ENCODE measurements at regions not wholly inside any gene's neighbourhood (a gene's known extent, or its start where the extent isn't known, plus 50 kb on each side); places are given as distances from the start of the nearest gene placed in this dataset.

GRCh38 chrX:42857766-42858165, 79.8 kb upstream of the PPP1R2C start:
- TF ChIP-seq CTCF (IDR thresholded peaks at IDR 0.05; ENCODE audit: insufficient read depth, missing control alignments): no peak
- DNase-seq (ENCODE audit: insufficient read length, low spot score) (no peak), FAIRE-seq (peak; percentile 96)

GRCh38 chrX:42869011-42869410, 91.0 kb upstream of the PPP1R2C start:
- FAIRE-seq (no peak), DNase-seq (ENCODE audit: insufficient read length, low spot score) (no peak)
- no peak for TF ChIP-seq CTCF (IDR thresholded peaks at IDR 0.05; ENCODE audit: insufficient read depth, missing control alignments)

GRCh38 chrX:42869659-42870476, 91.9 kb upstream of the PPP1R2C start:
- no peak for DNase-seq (ENCODE audit: insufficient read length, low spot score)
- FAIRE-seq: no peak
- TF ChIP-seq CTCF (IDR thresholded peaks at IDR 0.05; ENCODE audit: insufficient read depth, missing control alignments): no peak

- no peak for TF ChIP-seq CTCF (IDR thresholded peaks at IDR 0.05; ENCODE audit: insufficient read depth, missing control alignments)
- FAIRE-seq: no peak
- no peak for DNase-seq (ENCODE audit: insufficient read length, low spot score)
These were observed 108.6 kb upstream of the PPP1R2C start for GRCh38 chrX:42886519-42886918.

GRCh38 chrX:42900947-42901346, 123.0 kb upstream of the PPP1R2C start:
- FAIRE-seq (no peak), DNase-seq (ENCODE audit: insufficient read length, low spot score) (no peak)
- TF ChIP-seq CTCF (IDR thresholded peaks at IDR 0.05; ENCODE audit: insufficient read depth, missing control alignments): no peak

- TF ChIP-seq CTCF (IDR thresholded peaks at IDR 0.05; ENCODE audit: insufficient read depth, missing control alignments): no peak
- DNase-seq (ENCODE audit: insufficient read length, low spot score): no peak
These were observed 124.5 kb upstream of the PPP1R2C start for GRCh38 chrX:42902513-42902912.

GRCh38 chrX:42920752-42921151, 142.8 kb upstream of the PPP1R2C start:
- DNase-seq (ENCODE audit: insufficient read length, low spot score) (no peak), FAIRE-seq (no peak)
- TF ChIP-seq CTCF (IDR thresholded peaks at IDR 0.05; ENCODE audit: insufficient read depth, missing control alignments): no peak

More at GRCh38 chrX:42902513-42902912, 124.5 kb upstream of the PPP1R2C start:
- FAIRE-seq: no peak

Data from D721Med (cell line).